Liver (tissue), 8 donors: ENCODE measurements at regions not wholly inside any gene's neighbourhood (a gene's known extent, or its start where the extent isn't known, plus 50 kb on each side); places are given as distances from the start of the nearest gene placed in this dataset.

Source experiments
- DNase-seq: peaks from one replicate; pipeline ENCODE4 v3.0.0-alpha.2; 2017; ENCODE audit warnings: low spot score
- H3K27ac ChIP-seq, 2 donors: one replicate each; pipeline ENCODE4 v1.7.0; 2013; ENCODE audit warnings: inconsistent platforms in 2 of 2, low read length in 2 of 2, control low read depth in 1 of 2, low read depth in 1 of 2, mild to moderate bottlenecking in 1 of 2
- H3K27me3 ChIP-seq, 4 donors: one replicate each; pipeline versions ENCODE4 v1.6.1 to v1.7.0; 2013; ENCODE audit warnings: low read length in 3 of 4, inconsistent platforms in 1 of 4, mild to moderate bottlenecking in 1 of 4, moderate library complexity in 1 of 4; ENCODE audit not compliant: control insufficient read depth in 4 of 4, insufficient read depth in 4 of 4
- H3K36me3 ChIP-seq, 4 donors: one replicate each; pipeline versions ENCODE4 v1.6.1 to v1.7.0; 2013; ENCODE audit warnings: low read length in 3 of 4, mild to moderate bottlenecking in 3 of 4, low read depth in 1 of 4, moderate library complexity in 1 of 4; ENCODE audit not compliant: control insufficient read depth in 4 of 4, insufficient read depth in 3 of 4
- H3K4me1 ChIP-seq, 4 donors: one replicate each; pipeline versions ENCODE4 v1.6.1 to v1.7.0; 2013; ENCODE audit warnings: low read length in 3 of 4, mild to moderate bottlenecking in 3 of 4, moderate library complexity in 1 of 4; ENCODE audit not compliant: control insufficient read depth in 4 of 4, insufficient read depth in 4 of 4
- H3K4me3 ChIP-seq, 3 donors: one replicate each; pipeline versions ENCODE4 v1.6.1 to v1.7.0; 2013; ENCODE audit warnings: low read length in 3 of 3, control low read depth in 1 of 3, low read depth in 1 of 3, mild to moderate bottlenecking in 1 of 3
- H3K9ac ChIP-seq, 2 donors: one replicate each; pipeline ENCODE4 v1.7.0; 2013; ENCODE audit warnings: low read length in 2 of 2, mild to moderate bottlenecking in 2 of 2, moderate library complexity in 2 of 2, control low read depth in 1 of 2, low read depth in 1 of 2
- H3K9me3 ChIP-seq, 4 donors: one replicate each; pipeline versions ENCODE4 v1.6.1 to v1.7.0; 2013; ENCODE audit warnings: low read length in 3 of 4; ENCODE audit not compliant: control insufficient read depth in 4 of 4
- ATF3 ChIP-seq: IDR thresholded peaks from 2 replicates; pipeline ENCODE4 v1.6.1; 2016; ENCODE audit warnings: antibody characterized with exemption
- CTCF ChIP-seq: fragments of 150-350 bp; IDR thresholded peaks from 2 replicates; pipeline ENCODE4 v1.5.1; 2017; ENCODE audit warnings: improper control_type of control experiment, low read depth, low read length; ENCODE audit not compliant: missing input control
- EGR1 ChIP-seq, 2 donors: IDR thresholded peaks; 2 replicates each; pipeline ENCODE4 v1.6.1; 2016 to 2018; ENCODE audit warnings: antibody characterized with exemption in 2 of 2, low read depth in 2 of 2
- FOXA1 ChIP-seq: IDR thresholded peaks from 2 replicates; pipeline ENCODE4 v1.6.1; 2016; ENCODE audit warnings: antibody characterized with exemption
- FOXA2 ChIP-seq: IDR thresholded peaks from 2 replicates; pipeline ENCODE4 v1.6.1; 2016; ENCODE audit warnings: antibody characterized with exemption
- GABPA ChIP-seq, 2 donors: IDR thresholded peaks in 1 of 2; conservative IDR thresholded peaks in 1 of 2; 2 replicates each; pipeline ENCODE4 v1.6.1; 2016; ENCODE audit warnings: antibody characterized with exemption in 2 of 2, mild to moderate bottlenecking in 1 of 2, moderate library complexity in 1 of 2
- HNF4A ChIP-seq, 2 donors: conservative IDR thresholded peaks; 2 replicates each; pipeline ENCODE4 v1.6.1; 2016; ENCODE audit warnings: antibody characterized with exemption in 2 of 2, mild to moderate bottlenecking in 2 of 2
- HNF4G ChIP-seq: IDR thresholded peaks from 2 replicates; pipeline ENCODE4 v1.6.1; 2016; ENCODE audit warnings: antibody characterized with exemption
- JUND ChIP-seq, 2 donors: IDR thresholded peaks; 2 replicates each; pipeline ENCODE4 v1.6.1; 2016; ENCODE audit warnings: antibody characterized with exemption in 2 of 2
- MAX ChIP-seq: IDR thresholded peaks from 2 replicates; pipeline ENCODE4 v1.6.1; 2016; ENCODE audit warnings: antibody characterized with exemption
- NR2F2 ChIP-seq: IDR thresholded peaks from 2 replicates; pipeline ENCODE4 v1.6.1; 2016; ENCODE audit warnings: antibody characterized with exemption
- RAD21 ChIP-seq, 2 donors: IDR thresholded peaks; 2 replicates each; pipeline ENCODE4 v1.6.1; 2016; ENCODE audit warnings: antibody characterized with exemption in 2 of 2, mild to moderate bottlenecking in 2 of 2
- REST ChIP-seq: IDR thresholded peaks from 2 replicates; pipeline ENCODE4 v1.6.1; 2016; ENCODE audit warnings: antibody characterized with exemption, mild to moderate bottlenecking
- RXRA ChIP-seq, 2 donors: IDR thresholded peaks; 2 replicates each; pipeline ENCODE4 v1.6.1; 2017 to 2018; ENCODE audit warnings: antibody characterized with exemption in 2 of 2, mild to moderate bottlenecking in 1 of 2
- SP1 ChIP-seq: IDR thresholded peaks from 2 replicates; pipeline ENCODE4 v1.6.1; 2018; ENCODE audit warnings: antibody characterized with exemption, mild to moderate bottlenecking
- TAF1 ChIP-seq: conservative IDR thresholded peaks from 2 replicates; pipeline ENCODE4 v1.6.1; 2016; ENCODE audit warnings: antibody characterized with exemption, mild to moderate bottlenecking
- YY1 ChIP-seq: IDR thresholded peaks from 2 replicates; pipeline ENCODE4 v1.6.1; 2016; ENCODE audit warnings: antibody characterized with exemption, mild to moderate bottlenecking
- ZBTB33 ChIP-seq: IDR thresholded peaks from 2 replicates; pipeline ENCODE4 v1.6.1; 2016; ENCODE audit warnings: antibody characterized with exemption
- WGBS: extraction: QIAGEN DNeasy Blood & Tissue Kit; methylation state at CpG from one replicate; pipeline ENCODE4 v1.1.7; 2013; 5-methylcytosine and 5-hydroxymethylcytosine counted together
- donor health status: healthy.
- donor health status: healthy.
- donor health status: healthy.
- donor health status: healthy.
- donor health status: healthy.

GRCh38 chr13:74966275-74966674, 515.7 kb downstream of the TBC1D4 start:
- WGBS = 72% methylated on average over 4 of the region's 4 CpGs
- peaks cover 0 to 4% (median 0%) of the 10 kb centered on the region in 4 donors for H3K27me3 ChIP-seq
- no peaks in the 10 kb centered on the region for H3K4me1 ChIP-seq
- no peak for DNase-seq
- H3K9ac ChIP-seq = no peak overlapping the region
- TF ChIP-seq EGR1 (IDR thresholded peaks at IDR 0.05; ENCODE audit: low read depth in 2 of 2) (no peak), YY1 (no peak), JUND (IDR thresholded peaks at IDR 0.05) (no peak), SP1 (no peak), TAF1 (no peak), REST (no peak), MAX (no peak), HNF4A (conservative IDR thresholded peaks at IDR 0.05) (no peak), ZBTB33 (no peak), FOXA2 (no peak)
- H3K36me3 ChIP-seq = no peaks in the 10 kb centered on the region
- H3K9me3 ChIP-seq = no peaks in the 10 kb centered on the region
- no peak overlapping the region for H3K4me3 ChIP-seq
- no peak overlapping the region for H3K27ac ChIP-seq

GRCh38 chr13:74945637-74946036, 536.3 kb downstream of the TBC1D4 start:
- no peak overlapping the region for H3K4me3 ChIP-seq
- TF ChIP-seq FOXA1 = no peak
- TF ChIP-seq RXRA (IDR thresholded peaks at IDR 0.05) = no peak
- no peak for TF ChIP-seq REST
- TF ChIP-seq RAD21 (IDR thresholded peaks at IDR 0.05) = no peak
- TF ChIP-seq HNF4A (conservative IDR thresholded peaks at IDR 0.05) = no peak
- no peak for TF ChIP-seq FOXA2
- TF ChIP-seq SP1 = no peak
- no peak for TF ChIP-seq GABPA (IDR thresholded peaks at IDR 0.05 in 1 of 2, conservative IDR thresholded peaks at IDR 0.05 in 1 of 2)
- no peak for TF ChIP-seq ATF3
- TF ChIP-seq CTCF = no peak
- no peak for TF ChIP-seq EGR1 (IDR thresholded peaks at IDR 0.05; ENCODE audit: low read depth in 2 of 2)
- TF ChIP-seq HNF4G = no peak
- no peak for TF ChIP-seq ZBTB33
- no peak for TF ChIP-seq YY1
- TF ChIP-seq TAF1 = no peak
- no peak for TF ChIP-seq NR2F2
- no peaks in the 10 kb centered on the region for H3K4me1 ChIP-seq
- no peak overlapping the region for H3K9ac ChIP-seq
- DNase-seq = no peak
- H3K27ac ChIP-seq = no peak overlapping the region
- WGBS = 76% methylated on average over 2 of the region's 2 CpGs
- no peaks in the 10 kb centered on the region for H3K36me3 ChIP-seq
- peaks cover 0 to 1% (median 0%) of the 10 kb centered on the region in 4 donors for H3K9me3 ChIP-seq
- H3K27me3 ChIP-seq = peaks cover 0 to 6% (median 0%) of the 10 kb centered on the region in 4 donors
